ENCODE measurements at regions not wholly inside any gene's neighbourhood (a gene's known extent, or its start where the extent isn't known, plus 50 kb on each side); places are given as distances from the start of the nearest gene placed in this dataset.

GRCh38 chr1:25042331-25043227 is 112.5 kb upstream of the RUNX3 start:
- H3K27ac ChIP-seq = no peak overlapping the region
- no peaks in the 10 kb centered on the region for H3K36me3 ChIP-seq (replicated peaks; ENCODE audit: insufficient read depth, low read depth)
- 72% methylated on average over 13 of the region's 13 CpGs for WGBS (ENCODE audit: low lambda C conversion rate, missing lambda C conversion rate)
- no peak for DNase-seq (ENCODE audit: low spot score)
- no peaks in the 10 kb centered on the region for H3K4me1 ChIP-seq (ENCODE audit: insufficient read depth)
- H3K9me3 ChIP-seq (ENCODE audit: low read depth) = no peaks in the 10 kb centered on the region
- H3K27me3 ChIP-seq = no peaks in the 10 kb centered on the region
- no peak overlapping the region for H3K4me2 ChIP-seq
- TF ChIP-seq EZH2 (IDR thresholded peaks at IDR 0.05; ENCODE audit: borderline replicate concordance) (no peak), EZH2phosphoT487 (IDR thresholded peaks at IDR 0.05; ENCODE audit: low read depth, severe bottlenecking, unreplicated experiment) (no peak)
- TF ChIP-seq, protein P1, sequence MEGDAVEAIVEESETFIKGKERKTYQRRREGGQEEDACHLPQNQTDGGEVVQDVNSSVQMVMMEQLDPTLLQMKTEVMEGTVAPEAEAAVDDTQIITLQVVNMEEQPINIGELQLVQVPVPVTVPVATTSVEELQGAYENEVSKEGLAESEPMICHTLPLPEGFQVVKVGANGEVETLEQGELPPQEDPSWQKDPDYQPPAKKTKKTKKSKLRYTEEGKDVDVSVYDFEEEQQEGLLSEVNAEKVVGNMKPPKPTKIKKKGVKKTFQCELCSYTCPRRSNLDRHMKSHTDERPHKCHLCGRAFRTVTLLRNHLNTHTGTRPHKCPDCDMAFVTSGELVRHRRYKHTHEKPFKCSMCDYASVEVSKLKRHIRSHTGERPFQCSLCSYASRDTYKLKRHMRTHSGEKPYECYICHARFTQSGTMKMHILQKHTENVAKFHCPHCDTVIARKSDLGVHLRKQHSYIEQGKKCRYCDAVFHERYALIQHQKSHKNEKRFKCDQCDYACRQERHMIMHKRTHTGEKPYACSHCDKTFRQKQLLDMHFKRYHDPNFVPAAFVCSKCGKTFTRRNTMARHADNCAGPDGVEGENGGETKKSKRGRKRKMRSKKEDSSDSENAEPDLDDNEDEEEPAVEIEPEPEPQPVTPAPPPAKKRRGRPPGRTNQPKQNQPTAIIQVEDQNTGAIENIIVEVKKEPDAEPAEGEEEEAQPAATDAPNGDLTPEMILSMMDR (IDR thresholded peaks at IDR 0.05; ENCODE audit: poor library complexity) = no peak
- H3K9me2 ChIP-seq (replicated peaks; ENCODE audit: insufficient read depth) = no peaks in the 10 kb centered on the region
- no peaks in the 10 kb centered on the region for H3K79me2 ChIP-seq
- no peak overlapping the region for H3K4me3 ChIP-seq
- no peak overlapping the region for H2AFZ ChIP-seq
- no peaks in the 10 kb centered on the region for H4K20me1 ChIP-seq (ENCODE audit: insufficient read depth, poor library complexity, severe bottlenecking)

GRCh38 chr1:25041916-25042315 is 111.8 kb upstream of the RUNX3 start:
- no peak for DNase-seq (ENCODE audit: low spot score)
- Histone ChIP-seq H3K36me3 (replicated peaks; ENCODE audit: insufficient read depth, low read depth) (no peaks in the 10 kb centered on the region), H4K20me1 (ENCODE audit: insufficient read depth, poor library complexity, severe bottlenecking) (no peaks in the 10 kb centered on the region), H3K27me3 (no peaks in the 10 kb centered on the region), H2AFZ (no peak overlapping the region), H3K79me2 (no peaks in the 10 kb centered on the region), H3K9me3 (ENCODE audit: low read depth) (no peaks in the 10 kb centered on the region), H3K4me1 (ENCODE audit: insufficient read depth) (no peaks in the 10 kb centered on the region), H3K9me2 (replicated peaks; ENCODE audit: insufficient read depth) (no peaks in the 10 kb centered on the region), H3K27ac (no peak overlapping the region), H3K4me2 (no peak overlapping the region), H3K4me3 (no peak overlapping the region)
- 62% methylated on average over 4 of the region's 4 CpGs for WGBS (ENCODE audit: low lambda C conversion rate, missing lambda C conversion rate)
- TF ChIP-seq EZH2 (IDR thresholded peaks at IDR 0.05; ENCODE audit: borderline replicate concordance) = no peak
- TF ChIP-seq EZH2phosphoT487 (IDR thresholded peaks at IDR 0.05; ENCODE audit: low read depth, severe bottlenecking, unreplicated experiment) = no peak
- TF ChIP-seq, protein P1 (IDR thresholded peaks at IDR 0.05; ENCODE audit: poor library complexity) = no peak

- Histone ChIP-seq H3K36me3 (replicated peaks; ENCODE audit: insufficient read depth, low read depth) (no peaks in the 10 kb centered on the region), H3K4me3 (no peak overlapping the region), H3K79me2 (no peaks in the 10 kb centered on the region), H4K20me1 (ENCODE audit: insufficient read depth, poor library complexity, severe bottlenecking) (no peaks in the 10 kb centered on the region), H2AFZ (no peak overlapping the region), H3K27ac (no peak overlapping the region), H3K9me3 (ENCODE audit: low read depth) (no peaks in the 10 kb centered on the region), H3K4me1 (ENCODE audit: insufficient read depth) (no peaks in the 10 kb centered on the region), H3K4me2 (no peak overlapping the region), H3K9me2 (replicated peaks; ENCODE audit: insufficient read depth) (no peaks in the 10 kb centered on the region), H3K27me3 (no peaks in the 10 kb centered on the region)
- 84% methylated on average over 11 of the region's 11 CpGs for WGBS (ENCODE audit: low lambda C conversion rate, missing lambda C conversion rate)
- DNase-seq (ENCODE audit: low spot score) = no peak
- TF ChIP-seq, protein P1 (IDR thresholded peaks at IDR 0.05; ENCODE audit: poor library complexity) = no peak
- TF ChIP-seq EZH2phosphoT487 (IDR thresholded peaks at IDR 0.05; ENCODE audit: low read depth, severe bottlenecking, unreplicated experiment) (no peak), EZH2 (IDR thresholded peaks at IDR 0.05; ENCODE audit: borderline replicate concordance) (no peak)
These were observed 110.1 kb upstream of the RUNX3 start for GRCh38 chr1:25040122-25040685.
